ENCODE measurements at regions not wholly inside any gene's neighbourhood (a gene's known extent, or its start where the extent isn't known, plus 50 kb on each side); places are given as distances from the start of the nearest gene placed in this dataset.

DNA sequence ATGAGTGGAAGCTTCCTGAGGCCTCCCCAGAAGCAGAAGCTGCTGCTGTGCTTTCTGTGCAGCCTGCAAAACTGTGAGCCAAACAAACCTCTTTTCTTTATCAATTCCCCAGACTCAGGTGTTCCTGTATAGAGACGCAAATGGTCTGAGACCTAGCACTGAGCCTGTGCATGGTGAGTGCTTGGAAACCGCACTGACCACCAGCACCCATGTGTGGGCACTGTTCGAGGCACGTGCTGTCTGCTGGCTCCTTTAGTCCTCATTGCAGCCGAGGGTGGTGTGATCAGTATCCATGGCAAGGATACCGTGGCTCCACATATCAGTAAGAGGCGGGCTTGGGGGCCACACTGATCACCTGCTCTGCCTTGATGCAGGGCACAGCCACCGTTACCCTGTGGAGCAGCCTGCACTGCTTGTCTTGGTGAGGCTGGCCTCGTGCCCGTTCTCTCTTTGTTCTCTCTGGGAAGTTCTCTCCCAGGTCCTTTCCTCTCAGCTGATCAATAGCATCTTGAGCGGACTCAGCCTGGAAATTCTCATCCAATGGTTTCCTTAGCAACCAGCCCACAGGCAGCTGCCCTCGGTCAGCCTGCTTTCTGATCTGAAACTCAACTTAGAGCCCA, 101.0 kb downstream of the PLXNA1 start:
- Histone ChIP-seq H3K4me1 (ENCODE audit: control insufficient read depth in 4 of 4, insufficient read depth in 4 of 4, low read length in 3 of 4) (no peaks in the 10 kb centered on the region), H3K9me3 (ENCODE audit: control insufficient read depth in 4 of 4, low read length in 3 of 4) (no peaks in the 10 kb centered on the region), H3K27ac (ENCODE audit: low read depth in 1 of 2, low read length in 2 of 2) (no peak overlapping the region), H3K9ac (ENCODE audit: low read depth in 1 of 2, low read length in 2 of 2) (no peak overlapping the region), H3K27me3 (ENCODE audit: control insufficient read depth in 4 of 4, insufficient read depth in 4 of 4, low read length in 3 of 4) (peaks cover 0 to 2% (median 0%) of the 10 kb centered on the region in 4 donors), H3K4me3 (ENCODE audit: low read depth in 1 of 3, low read length in 3 of 3) (no peak overlapping the region), H3K36me3 (ENCODE audit: control insufficient read depth in 4 of 4, insufficient read depth in 3 of 4, low read depth in 1 of 4, low read length in 3 of 4) (no peaks in the 10 kb centered on the region)
- 69% methylated on average over 12 of the region's 12 CpGs for WGBS
- DNase-seq (ENCODE audit: low spot score) = no peak
- TF ChIP-seq GABPA (IDR thresholded peaks at IDR 0.05 in 1 of 2, conservative IDR thresholded peaks at IDR 0.05 in 1 of 2) (no peak), YY1 (IDR thresholded peaks at IDR 0.05) (no peak)
- TF ChIP-seq, protein P1, sequence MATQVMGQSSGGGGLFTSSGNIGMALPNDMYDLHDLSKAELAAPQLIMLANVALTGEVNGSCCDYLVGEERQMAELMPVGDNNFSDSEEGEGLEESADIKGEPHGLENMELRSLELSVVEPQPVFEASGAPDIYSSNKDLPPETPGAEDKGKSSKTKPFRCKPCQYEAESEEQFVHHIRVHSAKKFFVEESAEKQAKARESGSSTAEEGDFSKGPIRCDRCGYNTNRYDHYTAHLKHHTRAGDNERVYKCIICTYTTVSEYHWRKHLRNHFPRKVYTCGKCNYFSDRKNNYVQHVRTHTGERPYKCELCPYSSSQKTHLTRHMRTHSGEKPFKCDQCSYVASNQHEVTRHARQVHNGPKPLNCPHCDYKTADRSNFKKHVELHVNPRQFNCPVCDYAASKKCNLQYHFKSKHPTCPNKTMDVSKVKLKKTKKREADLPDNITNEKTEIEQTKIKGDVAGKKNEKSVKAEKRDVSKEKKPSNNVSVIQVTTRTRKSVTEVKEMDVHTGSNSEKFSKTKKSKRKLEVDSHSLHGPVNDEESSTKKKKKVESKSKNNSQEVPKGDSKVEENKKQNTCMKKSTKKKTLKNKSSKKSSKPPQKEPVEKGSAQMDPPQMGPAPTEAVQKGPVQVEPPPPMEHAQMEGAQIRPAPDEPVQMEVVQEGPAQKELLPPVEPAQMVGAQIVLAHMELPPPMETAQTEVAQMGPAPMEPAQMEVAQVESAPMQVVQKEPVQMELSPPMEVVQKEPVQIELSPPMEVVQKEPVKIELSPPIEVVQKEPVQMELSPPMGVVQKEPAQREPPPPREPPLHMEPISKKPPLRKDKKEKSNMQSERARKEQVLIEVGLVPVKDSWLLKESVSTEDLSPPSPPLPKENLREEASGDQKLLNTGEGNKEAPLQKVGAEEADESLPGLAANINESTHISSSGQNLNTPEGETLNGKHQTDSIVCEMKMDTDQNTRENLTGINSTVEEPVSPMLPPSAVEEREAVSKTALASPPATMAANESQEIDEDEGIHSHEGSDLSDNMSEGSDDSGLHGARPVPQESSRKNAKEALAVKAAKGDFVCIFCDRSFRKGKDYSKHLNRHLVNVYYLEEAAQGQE (IDR thresholded peaks at IDR 0.05) = no peak

DNA sequence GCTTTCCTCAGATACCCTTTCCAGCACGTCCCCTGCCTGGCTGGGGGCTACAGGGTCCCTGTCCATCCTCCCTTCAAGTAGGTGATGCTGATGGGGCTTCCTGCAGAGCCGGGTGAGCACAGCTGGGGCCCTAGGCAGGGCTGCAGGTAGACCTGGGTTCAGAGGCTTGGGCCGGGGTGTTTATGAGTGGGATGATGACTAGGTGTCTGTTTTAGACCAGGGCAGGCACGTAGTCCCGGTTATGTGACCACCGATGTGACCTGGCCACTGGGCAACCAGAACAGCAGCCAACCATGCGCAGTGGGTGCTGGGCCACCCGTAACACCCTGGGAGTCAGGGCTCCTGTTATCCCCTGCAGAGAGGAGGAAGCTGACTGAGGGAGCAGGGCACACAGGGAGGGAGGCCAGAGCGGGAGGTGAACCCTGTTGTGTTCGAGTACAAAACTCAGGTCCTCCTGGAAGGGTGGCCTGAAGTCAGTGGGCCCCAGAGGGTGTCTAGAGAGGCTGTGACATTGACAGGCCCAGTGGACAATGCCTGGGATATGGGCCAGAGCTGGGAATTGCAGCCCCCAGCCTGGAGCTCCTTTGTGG, 101.6 kb downstream of the PLXNA1 start:
- WGBS = 82% methylated on average over 10 of the region's 10 CpGs
- no peak overlapping the region for H3K4me3 ChIP-seq (ENCODE audit: low read depth in 1 of 3, low read length in 3 of 3)
- DNase-seq (ENCODE audit: low spot score) = no peak
- H3K36me3 ChIP-seq (ENCODE audit: control insufficient read depth in 4 of 4, insufficient read depth in 3 of 4, low read depth in 1 of 4, low read length in 3 of 4) = no peaks in the 10 kb centered on the region
- TF ChIP-seq RAD21 (IDR thresholded peaks at IDR 0.05) (no peak), GABPA (IDR thresholded peaks at IDR 0.05 in 1 of 2, conservative IDR thresholded peaks at IDR 0.05 in 1 of 2) (no peak), EGR1 (IDR thresholded peaks at IDR 0.05; ENCODE audit: low read depth in 2 of 2) (no peak), TAF1 (conservative IDR thresholded peaks at IDR 0.05) (no peak), YY1 (IDR thresholded peaks at IDR 0.05) (no peak), JUND (IDR thresholded peaks at IDR 0.05) (no peak), FOXA1 (IDR thresholded peaks at IDR 0.05) (no peak), NR2F2 (IDR thresholded peaks at IDR 0.05) (no peak), HNF4A (conservative IDR thresholded peaks at IDR 0.05) (no peak)
- TF ChIP-seq, protein P1 (IDR thresholded peaks at IDR 0.05) = no peak
- TF ChIP-seq, protein P2, sequence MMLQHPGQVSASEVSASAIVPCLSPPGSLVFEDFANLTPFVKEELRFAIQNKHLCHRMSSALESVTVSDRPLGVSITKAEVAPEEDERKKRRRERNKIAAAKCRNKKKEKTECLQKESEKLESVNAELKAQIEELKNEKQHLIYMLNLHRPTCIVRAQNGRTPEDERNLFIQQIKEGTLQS (IDR thresholded peaks at IDR 0.05) = no peak
- TF ChIP-seq, protein P3, sequence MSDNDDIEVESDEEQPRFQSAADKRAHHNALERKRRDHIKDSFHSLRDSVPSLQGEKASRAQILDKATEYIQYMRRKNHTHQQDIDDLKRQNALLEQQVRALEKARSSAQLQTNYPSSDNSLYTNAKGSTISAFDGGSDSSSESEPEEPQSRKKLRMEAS (IDR thresholded peaks at IDR 0.05) = no peak
- TF ChIP-seq, protein P4, sequence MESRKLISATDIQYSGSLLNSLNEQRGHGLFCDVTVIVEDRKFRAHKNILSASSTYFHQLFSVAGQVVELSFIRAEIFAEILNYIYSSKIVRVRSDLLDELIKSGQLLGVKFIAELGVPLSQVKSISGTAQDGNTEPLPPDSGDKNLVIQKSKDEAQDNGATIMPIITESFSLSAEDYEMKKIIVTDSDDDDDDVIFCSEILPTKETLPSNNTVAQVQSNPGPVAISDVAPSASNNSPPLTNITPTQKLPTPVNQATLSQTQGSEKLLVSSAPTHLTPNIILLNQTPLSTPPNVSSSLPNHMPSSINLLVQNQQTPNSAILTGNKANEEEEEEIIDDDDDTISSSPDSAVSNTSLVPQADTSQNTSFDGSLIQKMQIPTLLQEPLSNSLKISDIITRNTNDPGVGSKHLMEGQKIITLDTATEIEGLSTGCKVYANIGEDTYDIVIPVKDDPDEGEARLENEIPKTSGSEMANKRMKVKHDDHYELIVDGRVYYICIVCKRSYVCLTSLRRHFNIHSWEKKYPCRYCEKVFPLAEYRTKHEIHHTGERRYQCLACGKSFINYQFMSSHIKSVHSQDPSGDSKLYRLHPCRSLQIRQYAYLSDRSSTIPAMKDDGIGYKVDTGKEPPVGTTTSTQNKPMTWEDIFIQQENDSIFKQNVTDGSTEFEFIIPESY (IDR thresholded peaks at IDR 0.05) = no peak
- peaks cover 0 to 2% (median 0%) of the 10 kb centered on the region in 4 donors for H3K27me3 ChIP-seq (ENCODE audit: control insufficient read depth in 4 of 4, insufficient read depth in 4 of 4, low read length in 3 of 4)
- H3K4me1 ChIP-seq (ENCODE audit: control insufficient read depth in 4 of 4, insufficient read depth in 4 of 4, low read length in 3 of 4) = no peaks in the 10 kb centered on the region
- no peaks in the 10 kb centered on the region for H3K9me3 ChIP-seq (ENCODE audit: control insufficient read depth in 4 of 4, low read length in 3 of 4)
- H3K9ac ChIP-seq (ENCODE audit: low read depth in 1 of 2, low read length in 2 of 2) = no peak overlapping the region
- H3K27ac ChIP-seq (ENCODE audit: low read depth in 1 of 2, low read length in 2 of 2) = no peak overlapping the region
